HEK293T (cell line): ENCODE measurements at regions not wholly inside any gene's neighbourhood (a gene's known extent, or its start where the extent isn't known, plus 50 kb on each side); places are given as distances from the start of the nearest gene placed in this dataset.

ENCODE experiments used
- CTCF ChIA-PET: fragments of 350-600 bp; formaldehyde crosslinking; extraction: SDS; loops from one replicate; lab custom pipeline; 2021; ENCODE audit warnings: antibody characterized with exemption, inconsistent platforms; lab: Yijun Ruan, JAX
- POLR2A ChIA-PET: fragments of 350-600 bp; formaldehyde crosslinking; extraction: SDS; loops from one replicate; lab custom pipeline; 2020; ENCODE audit warnings: antibody characterized with exemption, inconsistent platforms; lab: Yijun Ruan, JAX
- DNase-seq: peaks from one replicate; pipeline ENCODE4 v3.0.0; 2012; ENCODE audit warnings: mixed read lengths; ENCODE audit errors: extremely low spot score
- ARNT ChIP-seq: fragments of 450-650 bp; IDR thresholded peaks from 2 replicates; pipeline ENCODE4 v1.6.1; 2017; ENCODE audit warnings: mild to moderate bottlenecking
- BHLHE40 ChIP-seq: fragments of 450-650 bp; IDR thresholded peaks from 2 replicates; pipeline ENCODE4 v1.6.1; 2016; ENCODE audit warnings: mild to moderate bottlenecking, moderate library complexity, borderline replicate concordance
- CTBP1 ChIP-seq: fragments of 450-650 bp; IDR thresholded peaks from 2 replicates; pipeline ENCODE4 v1.6.1; 2016; ENCODE audit warnings: borderline replicate concordance
- ELF4 ChIP-seq: fragments of 450-650 bp; IDR thresholded peaks from 2 replicates; pipeline ENCODE4 v1.6.1; 2017; ENCODE audit warnings: antibody characterized with exemption
- FOXA1 ChIP-seq: fragments of 450-650 bp; IDR thresholded peaks from 2 replicates; pipeline ENCODE4 v1.6.1; 2016; ENCODE audit warnings: mild to moderate bottlenecking
- FOXK2 ChIP-seq: fragments of 450-650 bp; IDR thresholded peaks from 2 replicates; pipeline ENCODE4 v1.6.1; 2016; ENCODE audit warnings: mild to moderate bottlenecking
- FOXM1 ChIP-seq: fragments of 450-650 bp; IDR thresholded peaks from 2 replicates; pipeline ENCODE4 v1.6.1; 2017; ENCODE audit warnings: mild to moderate bottlenecking, borderline replicate concordance
- HDGF ChIP-seq: fragments of 450-650 bp; IDR thresholded peaks from 2 replicates; pipeline ENCODE4 v1.6.1; 2017; ENCODE audit warnings: antibody characterized with exemption, borderline replicate concordance
- L3MBTL2 ChIP-seq: fragments of 450-650 bp; conservative IDR thresholded peaks from 2 replicates; pipeline ENCODE4 v1.6.1; 2016; ENCODE audit warnings: mild to moderate bottlenecking
- LEF1 ChIP-seq: fragments of 450-650 bp; IDR thresholded peaks from 2 replicates; pipeline ENCODE4 v1.6.1; 2017; ENCODE audit warnings: mild to moderate bottlenecking, borderline replicate concordance
- NFRKB ChIP-seq: fragments of 450-650 bp; IDR thresholded peaks from 2 replicates; pipeline ENCODE4 v1.6.1; 2016; ENCODE audit warnings: mild to moderate bottlenecking, moderate library complexity
- SP1 ChIP-seq: fragments of 450-650 bp; IDR thresholded peaks from 2 replicates; pipeline ENCODE4 v1.6.1; 2017
- SUZ12 ChIP-seq: fragments of 450-650 bp; IDR thresholded peaks from 2 replicates; pipeline ENCODE4 v1.6.1; 2016; ENCODE audit warnings: mild to moderate bottlenecking
- TARDBP ChIP-seq: fragments of 450-650 bp; IDR thresholded peaks from 2 replicates; pipeline ENCODE4 v1.6.1; 2016
- ZNF384 ChIP-seq: fragments of 450-650 bp; IDR thresholded peaks from 2 replicates; pipeline ENCODE4 v1.6.1; 2016
- TF ChIP-seq, protein P1 (sequence below): fragments of 450-650 bp; IDR thresholded peaks from 2 replicates; pipeline ENCODE4 v1.6.1; 2016

DNA sequence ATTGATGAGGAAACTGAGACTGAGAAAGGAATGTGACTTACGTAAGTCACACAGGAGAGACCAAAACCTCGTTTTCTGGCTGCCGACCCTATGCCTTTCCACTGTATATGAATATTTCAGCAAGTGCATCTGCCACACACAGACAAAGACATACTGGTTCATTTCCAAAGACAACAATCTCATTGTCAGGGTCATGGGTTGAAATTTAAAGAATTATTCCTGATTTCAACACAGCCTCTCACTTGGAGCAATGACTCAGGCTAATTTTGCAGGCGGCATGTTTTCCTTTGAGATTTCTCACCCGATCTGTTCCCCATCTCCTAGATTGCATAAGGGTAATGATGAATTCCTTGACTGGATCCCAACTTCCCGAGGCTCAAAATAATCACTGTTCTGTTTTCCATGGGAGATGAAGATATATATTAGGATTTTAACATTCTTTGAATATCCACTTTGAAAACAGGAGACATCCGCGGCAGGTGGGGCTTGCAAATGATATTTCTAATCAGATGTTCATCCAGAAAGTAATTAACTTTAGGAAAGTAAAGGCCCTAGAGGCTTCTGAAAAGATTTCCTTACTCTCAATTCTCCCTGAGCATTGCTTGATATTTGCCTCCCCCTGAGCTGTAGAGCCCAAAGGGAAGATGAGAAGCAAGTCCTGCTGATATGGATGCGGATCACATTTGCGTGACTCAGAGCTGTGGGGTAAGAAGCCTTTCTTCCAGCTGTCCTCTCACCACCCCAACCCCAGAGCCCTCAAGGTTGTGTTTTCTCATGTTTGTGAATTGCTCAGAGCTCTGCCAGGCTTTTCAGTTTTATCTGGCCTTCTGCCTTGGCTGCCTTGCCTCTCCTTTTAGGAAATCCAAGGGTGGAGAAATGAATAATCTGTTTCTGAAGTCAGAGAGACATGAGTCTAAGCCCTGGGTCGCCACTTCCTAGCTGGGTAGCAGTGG lies 361.1 kb upstream of the BOD1L1 start:
- ChIA-PET CTCF (no interaction called here), POLR2A (no interaction called here)
- TF ChIP-seq SP1 (no peak), ELF4 (no peak), SUZ12 (no peak), L3MBTL2 (no peak), HDGF (no peak), CTBP1 (no peak), TARDBP (no peak), ARNT (no peak), FOXA1 (no peak), FOXK2 (no peak), NFRKB (no peak)
- TF ChIP-seq, protein P1, sequence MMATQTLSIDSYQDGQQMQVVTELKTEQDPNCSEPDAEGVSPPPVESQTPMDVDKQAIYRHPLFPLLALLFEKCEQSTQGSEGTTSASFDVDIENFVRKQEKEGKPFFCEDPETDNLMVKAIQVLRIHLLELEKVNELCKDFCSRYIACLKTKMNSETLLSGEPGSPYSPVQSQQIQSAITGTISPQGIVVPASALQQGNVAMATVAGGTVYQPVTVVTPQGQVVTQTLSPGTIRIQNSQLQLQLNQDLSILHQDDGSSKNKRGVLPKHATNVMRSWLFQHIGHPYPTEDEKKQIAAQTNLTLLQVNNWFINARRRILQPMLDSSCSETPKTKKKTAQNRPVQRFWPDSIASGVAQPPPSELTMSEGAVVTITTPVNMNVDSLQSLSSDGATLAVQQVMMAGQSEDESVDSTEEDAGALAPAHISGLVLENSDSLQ = no peak
- no peak for DNase-seq

DNA sequence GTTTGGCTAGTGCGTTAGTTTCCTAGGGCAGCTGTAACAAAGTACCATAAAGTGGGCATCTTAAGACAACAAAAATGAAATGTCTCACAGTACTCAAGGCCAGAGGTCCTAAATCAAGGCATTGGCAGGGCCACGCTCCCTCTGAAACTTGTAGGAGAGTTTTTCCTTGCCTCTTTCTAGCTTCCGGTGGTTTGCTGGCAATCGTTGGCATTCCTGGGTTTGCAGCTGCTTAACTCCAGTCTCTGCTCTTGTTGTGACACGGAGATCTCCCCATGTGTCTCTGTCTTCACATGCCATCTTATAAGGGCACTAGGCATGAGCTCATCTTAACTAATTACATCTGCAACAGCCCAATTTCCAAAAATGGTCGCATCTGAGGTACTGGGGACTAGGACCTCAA lies 362.0 kb upstream of the BOD1L1 start:
- no peak for DNase-seq
- ChIA-PET POLR2A (no interaction called here), CTCF (no interaction called here)
- TF ChIP-seq L3MBTL2 = no peak
- TF ChIP-seq CTBP1 = no peak
- no peak for TF ChIP-seq TARDBP
- TF ChIP-seq FOXA1 = no peak
- TF ChIP-seq, protein P1 = no peak
- TF ChIP-seq LEF1 = no peak
- no peak for TF ChIP-seq SP1

DNA sequence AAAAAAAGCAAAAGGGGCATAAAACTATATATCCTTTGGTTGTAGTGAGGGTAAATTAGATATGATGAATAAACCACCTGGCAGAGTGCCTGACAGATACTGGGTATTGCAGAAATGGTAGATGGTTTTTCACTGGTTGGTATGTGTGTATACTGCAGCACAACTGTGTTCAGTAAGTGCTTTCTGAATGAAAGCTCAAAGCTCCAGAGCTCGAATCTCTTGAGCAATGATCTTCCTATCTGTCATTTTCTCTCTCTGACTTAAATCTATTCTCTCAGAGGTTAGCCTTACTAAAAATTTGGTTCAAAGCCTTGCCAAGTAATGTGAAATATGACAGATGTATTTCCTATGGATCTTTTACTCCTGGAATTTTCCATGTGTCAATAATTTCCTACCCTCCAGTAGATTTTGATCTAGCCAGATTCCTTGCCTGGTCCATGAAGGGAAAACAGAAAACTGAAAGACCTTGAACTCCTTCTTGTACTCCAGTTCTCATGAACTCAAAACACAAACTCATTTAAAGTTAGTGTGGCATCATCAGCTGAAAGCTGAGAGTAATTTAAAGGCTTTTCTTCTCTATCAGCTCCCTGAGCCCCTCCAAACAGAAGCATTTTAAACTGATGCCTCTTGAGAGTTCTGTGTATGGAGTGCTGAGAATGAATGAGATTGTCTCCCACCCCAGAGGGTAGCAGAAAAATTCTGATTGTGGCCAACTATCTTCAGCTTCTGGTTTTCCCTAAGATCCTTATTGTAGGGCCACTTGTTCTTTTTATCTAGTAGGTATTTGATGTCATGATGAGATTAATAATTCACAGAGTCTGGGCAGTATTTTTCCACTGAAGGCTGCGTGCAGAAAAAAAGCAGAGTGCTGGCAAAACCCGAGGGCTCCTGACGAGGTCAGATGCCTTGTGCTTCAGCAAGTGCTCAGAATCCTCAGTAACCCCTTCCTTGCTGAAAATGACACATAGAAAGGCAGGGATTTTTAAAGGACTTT lies 363.4 kb upstream of the BOD1L1 start:
- ChIA-PET POLR2A (no interaction called here), CTCF (no interaction called here)
- TF ChIP-seq NFRKB (no peak), LEF1 (no peak), TARDBP (no peak), L3MBTL2 (no peak), FOXM1 (no peak), SUZ12 (no peak)
- no peak for DNase-seq

DNA sequence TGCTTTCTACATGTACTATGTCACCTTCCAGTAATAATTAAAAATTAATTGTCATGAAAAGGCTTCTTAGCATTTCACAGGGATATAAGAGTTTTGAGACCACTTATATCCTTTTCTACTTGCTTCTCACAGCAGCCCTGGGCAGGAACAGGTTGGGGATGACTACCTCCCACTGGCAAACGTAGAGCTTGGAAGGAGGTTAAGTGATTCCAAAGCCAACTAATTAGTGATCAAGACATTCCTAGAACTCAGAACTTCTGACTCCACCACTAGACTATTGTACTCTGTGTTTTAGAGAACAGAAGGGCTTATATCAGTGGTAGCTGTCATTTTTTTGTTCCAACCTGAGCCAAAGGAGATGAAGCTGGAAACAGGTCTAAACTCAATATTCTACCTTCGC lies 364.5 kb upstream of the BOD1L1 start:
- CTCF ChIA-PET = no interaction called here
- TF ChIP-seq, protein P1 = no peak
- TF ChIP-seq TARDBP (no peak), ELF4 (no peak), NFRKB (no peak), FOXK2 (no peak), BHLHE40 (no peak), HDGF (no peak), SP1 (no peak), FOXM1 (no peak), LEF1 (no peak), L3MBTL2 (no peak), ZNF384 (no peak), FOXA1 (no peak), ARNT (no peak), CTBP1 (no peak), SUZ12 (no peak)
- no peak for DNase-seq
- POLR2A ChIA-PET = no interaction called here

DNA sequence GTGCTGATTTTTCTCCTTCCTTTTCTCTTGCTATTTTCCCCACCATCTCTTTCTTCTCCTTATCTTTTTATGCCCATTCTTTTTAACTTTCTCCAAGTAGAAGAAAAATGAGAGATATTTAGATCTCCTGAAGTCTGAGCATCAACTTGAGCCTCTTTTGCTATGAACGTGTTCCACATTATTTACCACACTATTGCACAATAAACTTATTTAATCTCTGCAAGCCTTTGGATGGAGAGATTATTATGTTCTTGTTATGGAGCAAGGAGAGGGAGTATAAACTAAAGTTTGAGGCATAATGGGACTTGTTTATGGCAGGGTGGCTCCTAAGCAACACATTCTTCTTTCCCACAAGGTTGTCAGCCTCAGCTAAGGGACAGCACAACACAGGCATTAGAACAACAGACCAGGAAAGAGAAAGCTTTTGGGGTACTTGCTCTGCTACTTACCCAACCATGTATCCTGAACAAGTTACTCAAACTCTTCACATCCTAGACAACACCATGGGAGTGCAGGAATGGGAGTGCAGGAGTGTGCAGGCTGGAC lies 365.5 kb upstream of the BOD1L1 start:
- CTCF ChIA-PET = no interaction called here
- TF ChIP-seq FOXM1 (no peak), SUZ12 (no peak), HDGF (no peak), NFRKB (no peak), CTBP1 (no peak), L3MBTL2 (no peak), TARDBP (no peak), LEF1 (no peak), FOXK2 (no peak), ELF4 (no peak), SP1 (no peak), FOXA1 (no peak), BHLHE40 (no peak), ZNF384 (no peak), ARNT (no peak)
- TF ChIP-seq, protein P1 = no peak
- POLR2A ChIA-PET = no interaction called here
- DNase-seq = no peak
